Adrenal gland (tissue), 9 donors: ENCODE measurements at regions not wholly inside any gene's neighbourhood (a gene's known extent, or its start where the extent isn't known, plus 50 kb on each side); places are given as distances from the start of the nearest gene placed in this dataset.

ENCODE experiments used
- DNase-seq, 7 donors: peaks; one replicate each; pipeline ENCODE4 v3.0.0-alpha.2; 2019 to 2020
- H3K27ac ChIP-seq, 5 donors: fragments of 200-600 bp; sonication (generic) in 4 of 5; 1 replicate in 3 of 5; 2 replicates in 2 of 5; pipeline versions ENCODE4 v1.5.1 to v1.8.0; 2016 to 2020; ENCODE audit warnings: mild to moderate bottlenecking in 1 of 5
- H3K27me3 ChIP-seq: fragments of 200-600 bp; 2 replicates; pipeline ENCODE4 v1.8.0; 2021
- H3K36me3 ChIP-seq, 2 donors: fragments of 200-600 bp; replicated peaks in 1 of 2; 1 replicate in 1 of 2; 2 replicates in 1 of 2; pipeline versions ENCODE4 v1.5.1 to v1.8.0; 2018 to 2022
- H3K4me1 ChIP-seq, 2 donors: fragments of 200-600 bp; replicated peaks in 1 of 2; 1 replicate in 1 of 2; 2 replicates in 1 of 2; pipeline versions ENCODE4 v1.5.1 to v1.8.0; 2018 to 2021
- H3K4me3 ChIP-seq, 4 donors: fragments of 200-600 bp; sonication (generic) in 3 of 4; one replicate each; pipeline ENCODE4 v1.5.1; 2016 to 2018
- H3K9me3 ChIP-seq, 3 donors: fragments of 200-600 bp; sonication (generic) in 1 of 3; replicated peaks in 1 of 3; 1 replicate in 2 of 3; 2 replicates in 1 of 3; pipeline versions ENCODE4 v1.5.1 to v1.8.0; 2016 to 2021
- CTCF ChIP-seq, 6 experiments: fragments of 450-650 bp in 4 of 6; fragments of 200-600 bp in 2 of 6; sonication (generic) in 1 of 6; IDR thresholded peaks; 1 replicate in 5 of 6; 2 replicates in 1 of 6; pipeline versions ENCODE4 v1.5.1 to v1.8.0; 2016 to 2021; ENCODE audit warnings: antibody characterized with exemption in 6 of 6, mild to moderate bottlenecking in 2 of 6, moderate library complexity in 1 of 6
- POLR2A ChIP-seq, 2 donors: fragments of 450-650 bp; IDR thresholded peaks; one replicate each; pipeline ENCODE4 v1.6.1; 2017; ENCODE audit warnings: antibody characterized with exemption in 2 of 2, mild to moderate bottlenecking in 2 of 2, moderate library complexity in 1 of 2
- WGBS, 4 donors: extraction: QIAGEN DNeasy Blood & Tissue Kit in 2 of 4; methylation state at CpG; one replicate each; pipeline versions ENCODE4 v1.1.5 to v1.1.7; 2013 to 2017; 5-methylcytosine and 5-hydroxymethylcytosine counted together
- intact Hi-C, 2 donors: fragments of 100-400 bp; cut with DNase I; formaldehyde crosslinking; loops; one replicate each; pipeline versions ENCODE4 v1.14.1 to v1.15.0; 2022 to 2023
- donor health status: healthy with polysubstance abuse.
- donor health status: Bipolar disorder and iron deficiency.
- donor health status: DM: yes; HTN: yes; CAD: no.
- donor health status: DM: no; HTN: no; CAD: no.
- donor health status: DM: no; HTN: no; CAD: no.

GRCh38 chr12:90304231-90304630 lies 595.6 kb upstream of the ATP2B1 start:
- no peaks in the 10 kb centered on the region for H3K9me3 ChIP-seq
- no peaks in the 10 kb centered on the region for H3K36me3 ChIP-seq
- DNase-seq: no peak
- no peaks in the 10 kb centered on the region for H3K4me1 ChIP-seq
- H3K27ac ChIP-seq: no peak overlapping the region
- intact Hi-C loops: no loop called here
- TF ChIP-seq POLR2A (IDR thresholded peaks at IDR 0.05) (no peak), CTCF (IDR thresholded peaks at IDR 0.05) (no peak)
- H3K4me3 ChIP-seq: no peak overlapping the region
- H3K27me3 ChIP-seq: no peaks in the 10 kb centered on the region
- 63 to 88% (median 78%) methylated on average over 2 of the region's 2 CpGs for WGBS, 4 donors

- TF ChIP-seq POLR2A (IDR thresholded peaks at IDR 0.05): no peak
- TF ChIP-seq CTCF (IDR thresholded peaks at IDR 0.05): no peak
- no peak overlapping the region for H3K27ac ChIP-seq
- no peaks in the 10 kb centered on the region for H3K27me3 ChIP-seq
- no peaks in the 10 kb centered on the region for H3K36me3 ChIP-seq
- H3K4me1 ChIP-seq: no peaks in the 10 kb centered on the region
- intact Hi-C loops: no loop called here
- DNase-seq: no peak
- no peak overlapping the region for H3K4me3 ChIP-seq
- H3K9me3 ChIP-seq: no peaks in the 10 kb centered on the region
Observed at GRCh38 chr12:90303771-90304170, 595.1 kb upstream of the ATP2B1 start.

- WGBS, 4 donors: 65 to 88% (median 80%) methylated on average over 1 of the region's 1 CpG
- TF ChIP-seq POLR2A (IDR thresholded peaks at IDR 0.05): no peak
- H3K27ac ChIP-seq: no peak overlapping the region
- H3K9me3 ChIP-seq: no peaks in the 10 kb centered on the region
- H3K36me3 ChIP-seq: no peaks in the 10 kb centered on the region
- intact Hi-C loops: no loop called here
- H3K4me1 ChIP-seq: no peaks in the 10 kb centered on the region
- no peaks in the 10 kb centered on the region for H3K27me3 ChIP-seq
- no peak for DNase-seq
- H3K4me3 ChIP-seq: no peak overlapping the region
Observed at GRCh38 chr12:90301561-90302133, 593.0 kb upstream of the ATP2B1 start.

- WGBS, 4 donors: 68 to 79% (median 76%) methylated on average over 4 of the region's 4 CpGs
- H3K27me3 ChIP-seq: no peaks in the 10 kb centered on the region
- DNase-seq: no peak
- no peak overlapping the region for H3K27ac ChIP-seq
- H3K36me3 ChIP-seq: no peaks in the 10 kb centered on the region
- TF ChIP-seq POLR2A (IDR thresholded peaks at IDR 0.05) (no peak), CTCF (IDR thresholded peaks at IDR 0.05) (no peak)
- intact Hi-C loops: no loop called here
- H3K4me3 ChIP-seq: no peak overlapping the region
- H3K4me1 ChIP-seq: no peaks in the 10 kb centered on the region
- no peaks in the 10 kb centered on the region for H3K9me3 ChIP-seq
Observed at GRCh38 chr12:90301095-90301494, 592.5 kb upstream of the ATP2B1 start.

- no peak for TF ChIP-seq CTCF (IDR thresholded peaks at IDR 0.05)
- TF ChIP-seq POLR2A (IDR thresholded peaks at IDR 0.05): no peak
- Histone ChIP-seq H3K4me3 (no peak overlapping the region), H3K27ac (no peak overlapping the region), H3K36me3 (no peaks in the 10 kb centered on the region), H3K4me1 (no peaks in the 10 kb centered on the region), H3K9me3 (no peaks in the 10 kb centered on the region), H3K27me3 (no peaks in the 10 kb centered on the region)
- no peak for DNase-seq
- intact Hi-C loops: no loop called here
Observed at GRCh38 chr12:90299666-90300065, 591.0 kb upstream of the ATP2B1 start.
